KOPT-K1 (cell line): ENCODE measurements at regions not wholly inside any gene's neighbourhood (a gene's known extent, or its start where the extent isn't known, plus 50 kb on each side); places are given as distances from the start of the nearest gene placed in this dataset.
"Not testable (repeated sequence)": the region's sequence is repeated elsewhere in the genome, so short reads cannot be mapped to it uniquely, and the experiment has no call there.

ENCODE experiments used
- H3K27ac ChIP-seq: fragments of 200-600 bp; sonication (generic); 2 replicates; pipeline ENCODE4 v1.5.1; 2016; ENCODE audit warnings: antibody characterized with exemption, mild to moderate bottlenecking, low read depth, low read length; ENCODE audit not compliant: poor library complexity, severe bottlenecking
- H3K36me3 ChIP-seq: fragments of 200-600 bp; sonication (generic); 2 replicates; pipeline ENCODE4 v1.5.1; 2017; ENCODE audit warnings: antibody characterized with exemption, mild to moderate bottlenecking, low read length, moderate library complexity; ENCODE audit not compliant: insufficient read depth
- H3K9me3 ChIP-seq: fragments of 200-600 bp; sonication (generic); 2 replicates; pipeline ENCODE4 v1.5.1; 2017; ENCODE audit warnings: antibody characterized with exemption, low read length, mild to moderate bottlenecking; ENCODE audit not compliant: insufficient read depth, poor library complexity, severe bottlenecking

DNA sequence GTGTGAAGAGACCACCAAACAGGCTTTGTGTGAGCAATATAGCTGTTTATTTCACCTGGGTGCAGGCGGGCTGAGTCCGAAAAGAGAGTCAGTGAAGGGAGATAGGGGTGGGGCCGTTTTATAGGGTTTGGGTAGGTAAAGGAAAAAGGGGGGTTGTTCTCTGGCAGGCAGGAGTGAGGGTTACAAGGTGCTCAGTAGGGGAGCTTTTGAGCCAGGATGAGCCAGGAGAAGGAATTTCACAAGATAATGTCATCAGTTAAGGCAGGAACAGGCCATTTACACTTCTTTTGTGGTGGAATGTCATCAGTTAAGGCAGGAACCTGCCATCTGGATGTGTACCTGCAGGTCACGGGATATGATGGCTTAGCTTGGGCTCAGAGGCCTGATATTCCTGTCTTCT is 768.4 kb upstream of the KIRREL3 start:
- H3K27ac ChIP-seq, H3K36me3 ChIP-seq, H3K9me3 ChIP-seq: not testable (repeated sequence)

DNA sequence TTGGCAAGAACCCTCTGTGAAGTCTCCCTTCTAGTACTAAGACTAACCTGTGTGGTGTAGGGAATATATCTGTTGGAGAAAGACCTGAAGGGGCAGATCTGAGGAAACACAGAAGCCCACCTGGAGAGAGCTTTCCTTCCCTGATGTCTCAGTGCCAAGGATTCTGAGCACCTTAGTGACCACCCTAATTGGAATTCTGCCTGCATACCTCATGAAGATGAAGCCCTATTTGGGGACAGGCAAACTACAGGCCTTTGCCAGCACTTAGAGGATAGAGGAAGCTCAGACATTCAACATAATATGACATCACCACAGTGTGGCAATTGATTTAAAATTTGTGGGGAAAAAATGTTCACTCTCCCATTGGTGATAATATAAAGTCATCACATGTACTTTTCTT is 766.2 kb upstream of the KIRREL3 start:
- Histone ChIP-seq H3K27ac (no peak overlapping the region), H3K36me3 (no peaks in the 10 kb centered on the region), H3K9me3 (no peaks in the 10 kb centered on the region)

DNA sequence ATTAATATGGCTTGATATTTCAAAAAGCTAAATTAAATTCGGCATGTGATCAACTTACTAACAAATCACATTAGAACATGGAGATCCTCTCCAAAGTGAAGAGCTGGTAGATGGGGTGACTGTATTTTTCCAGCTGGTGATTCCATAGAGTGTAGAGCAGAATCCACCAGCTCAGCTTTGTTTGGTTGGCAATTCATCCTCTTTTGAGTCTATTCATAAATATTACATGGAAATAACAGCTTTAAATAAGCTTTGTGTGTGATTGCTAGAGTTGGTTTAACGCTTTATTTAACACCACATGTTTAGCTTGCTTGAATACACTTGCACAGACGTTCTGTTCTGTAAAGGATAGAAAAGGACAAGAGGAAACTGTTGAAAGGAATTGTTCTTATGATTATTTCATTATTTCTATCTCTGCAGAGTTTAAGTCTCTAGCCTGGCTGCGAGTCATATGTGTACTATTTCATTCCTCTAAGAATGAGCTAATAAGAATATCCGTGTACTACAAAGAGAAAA is 738.3 kb upstream of the KIRREL3 start:
- H3K27ac ChIP-seq = no peak overlapping the region
- no peaks in the 10 kb centered on the region for H3K9me3 ChIP-seq
- H3K36me3 ChIP-seq = no peaks in the 10 kb centered on the region

DNA sequence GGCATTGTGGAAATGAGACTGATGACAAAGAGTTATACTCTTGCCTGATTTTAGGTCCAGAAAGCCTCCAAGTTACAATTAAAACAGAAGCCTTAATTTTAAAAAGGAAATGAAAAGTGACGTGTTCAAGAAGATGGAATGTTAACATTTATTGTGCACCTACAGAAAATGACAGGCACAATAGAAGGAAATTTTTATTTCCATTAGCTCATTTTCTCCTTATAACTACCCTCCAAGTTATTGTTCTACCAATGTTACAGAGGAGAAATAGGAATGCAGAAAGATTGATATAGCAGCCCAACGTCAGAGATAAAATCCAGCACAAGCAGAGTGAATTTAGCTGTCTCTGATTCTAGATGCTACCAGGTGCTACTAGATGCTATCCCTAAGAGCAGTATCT is 736.9 kb upstream of the KIRREL3 start:
- Histone ChIP-seq H3K9me3 (no peaks in the 10 kb centered on the region), H3K36me3 (no peaks in the 10 kb centered on the region), H3K27ac (no peak overlapping the region)

DNA sequence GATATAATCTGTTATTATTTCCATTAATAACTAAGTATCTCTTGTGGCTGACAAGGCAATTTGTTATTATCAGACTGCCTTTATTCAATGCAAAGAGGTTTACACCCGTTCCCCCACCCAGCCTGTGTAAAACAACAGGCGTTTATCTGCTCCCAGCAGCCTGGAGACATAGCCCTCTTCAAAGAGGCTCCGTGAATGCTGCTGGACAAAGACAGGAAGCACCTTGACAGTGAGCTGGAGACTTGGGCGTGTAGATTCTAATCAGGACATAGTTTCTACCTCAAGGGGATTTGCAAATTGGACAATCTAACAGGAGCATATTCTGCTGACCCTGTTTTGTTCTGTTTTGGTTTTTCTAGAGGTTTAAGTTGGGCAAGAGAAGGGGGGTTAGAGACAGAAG is 733.0 kb upstream of the KIRREL3 start:
- H3K27ac ChIP-seq = peak overlapping the region; percentile 11
- H3K36me3 ChIP-seq = no peaks in the 10 kb centered on the region

DNA sequence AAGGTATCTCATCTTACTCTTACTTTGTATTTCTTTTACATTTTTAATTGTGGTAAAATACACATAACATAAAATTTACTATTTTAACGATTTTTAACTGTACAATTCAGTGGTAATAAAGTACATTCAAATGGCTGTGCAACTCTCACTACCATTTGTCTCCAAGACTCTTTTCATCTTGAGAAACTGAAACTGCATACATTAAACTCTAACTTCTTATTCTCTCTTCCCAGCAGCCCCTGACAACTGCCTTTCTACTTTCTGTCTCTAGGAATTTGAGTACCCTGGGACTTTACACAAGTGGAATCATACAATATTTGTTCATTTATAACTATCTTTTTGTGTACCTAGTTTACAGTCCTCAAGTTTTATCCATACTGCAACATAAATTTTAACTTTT is 725.8 kb upstream of the KIRREL3 start:
- no peaks in the 10 kb centered on the region for H3K9me3 ChIP-seq
- no peaks in the 10 kb centered on the region for H3K36me3 ChIP-seq
- no peak overlapping the region for H3K27ac ChIP-seq

More for the DNA sequence above, 733.0 kb upstream of the KIRREL3 start:
- H3K9me3 ChIP-seq = no peaks in the 10 kb centered on the region

DNA sequence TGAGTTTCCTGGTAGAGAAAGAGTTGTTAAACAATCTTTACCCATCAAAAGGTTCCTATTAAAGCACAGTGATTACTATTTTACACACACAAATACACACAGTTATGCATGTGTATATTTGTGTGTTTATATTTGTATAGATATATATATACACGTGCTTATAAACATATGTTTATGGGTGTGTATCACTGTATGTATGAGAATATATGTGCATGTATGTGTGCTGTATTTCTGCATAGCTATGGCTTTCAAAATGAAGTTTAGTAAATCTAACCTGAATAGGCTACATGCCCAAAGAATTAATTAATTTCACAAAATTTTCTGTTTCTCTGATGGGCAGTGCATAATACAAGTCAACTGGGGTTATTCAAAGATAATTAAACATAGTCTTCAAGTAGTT is 723.1 kb upstream of the KIRREL3 start:
- Histone ChIP-seq H3K9me3 (no peaks in the 10 kb centered on the region), H3K36me3 (no peaks in the 10 kb centered on the region), H3K27ac (no peak overlapping the region)

DNA sequence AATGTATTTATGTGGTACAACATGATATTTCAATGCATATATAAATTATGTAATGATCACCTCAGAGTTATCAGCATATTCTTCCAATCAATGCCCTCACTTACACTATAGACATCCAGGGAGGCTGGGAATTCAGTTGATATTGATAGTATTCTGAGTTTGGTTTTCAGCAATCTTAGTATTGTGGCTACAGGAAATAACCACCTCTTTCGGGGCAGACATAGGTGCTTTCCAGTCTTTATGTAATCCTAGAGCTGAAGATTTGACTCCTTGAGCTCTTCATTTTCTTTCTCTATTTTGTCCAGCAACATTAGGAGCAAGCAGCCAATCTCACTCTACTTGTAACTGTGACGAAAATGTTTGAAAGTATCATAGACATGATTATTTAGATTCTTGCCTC is 712.7 kb upstream of the KIRREL3 start:
- Histone ChIP-seq H3K27ac (no peak overlapping the region), H3K9me3 (no peaks in the 10 kb centered on the region), H3K36me3 (no peaks in the 10 kb centered on the region)

DNA sequence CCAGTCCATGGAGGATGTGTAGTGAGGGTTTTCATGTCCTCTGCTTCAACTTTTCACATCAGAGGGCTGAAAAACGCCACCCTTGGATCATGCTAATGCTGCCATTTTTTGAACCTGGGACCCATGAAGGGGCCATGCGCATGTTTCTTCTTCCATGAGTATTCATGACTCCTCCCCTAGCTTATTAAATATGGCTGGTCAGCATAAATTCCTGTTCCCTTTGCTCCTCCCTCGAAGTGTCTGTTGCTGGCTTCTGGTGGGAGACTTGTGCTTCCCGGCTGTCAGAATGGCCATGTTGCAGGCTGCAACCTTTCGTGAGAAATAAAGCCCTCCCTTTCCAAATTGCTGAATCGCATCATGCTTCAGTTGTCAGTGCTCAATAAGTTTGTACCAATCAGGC is 711.2 kb upstream of the KIRREL3 start:
- no peaks in the 10 kb centered on the region for H3K9me3 ChIP-seq
- no peaks in the 10 kb centered on the region for H3K36me3 ChIP-seq
- no peak overlapping the region for H3K27ac ChIP-seq

DNA sequence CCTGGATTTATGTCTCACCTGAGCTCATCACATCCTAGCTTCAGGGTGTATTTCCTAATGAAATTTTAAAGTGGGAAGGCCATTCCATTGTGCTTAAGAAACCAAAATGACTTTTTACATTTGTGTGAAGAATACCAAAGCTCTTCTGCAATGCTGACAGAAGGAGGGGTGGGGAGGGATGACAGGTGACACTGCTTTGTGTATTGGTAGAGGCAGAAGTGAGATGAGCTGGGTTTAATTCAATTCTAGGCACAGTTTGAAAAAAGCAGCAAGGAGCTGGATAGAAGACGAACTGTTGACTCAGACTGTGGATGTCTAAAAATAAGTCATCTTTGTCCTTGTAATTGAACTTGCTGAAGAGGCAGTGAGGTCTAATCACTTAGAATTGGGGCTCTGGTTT is 710.3 kb upstream of the KIRREL3 start:
- no peak overlapping the region for H3K27ac ChIP-seq

DNA sequence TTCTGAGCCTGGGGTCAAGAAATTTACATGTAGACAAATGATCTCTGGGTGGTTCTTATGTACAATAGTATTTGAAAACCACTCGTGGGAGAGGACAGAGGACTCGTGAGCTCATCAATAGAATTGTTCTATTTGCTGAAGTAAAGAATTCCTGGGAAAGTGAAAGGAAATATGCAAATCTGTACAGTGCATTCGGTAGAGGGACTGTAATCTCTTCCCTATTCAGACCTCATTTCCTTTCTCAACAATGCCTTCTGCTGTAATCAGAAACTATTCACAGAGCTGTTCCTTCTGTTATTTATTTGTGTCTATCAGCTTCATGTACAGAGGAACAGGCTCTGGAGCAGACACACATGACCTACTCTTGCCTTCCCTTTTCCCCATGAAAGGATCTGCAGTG is 709.4 kb upstream of the KIRREL3 start:
- Histone ChIP-seq H3K9me3 (no peaks in the 10 kb centered on the region), H3K36me3 (no peaks in the 10 kb centered on the region), H3K27ac (no peak overlapping the region)

More for the DNA sequence above, 710.3 kb upstream of the KIRREL3 start:
- H3K9me3 ChIP-seq = no peaks in the 10 kb centered on the region
- no peaks in the 10 kb centered on the region for H3K36me3 ChIP-seq

DNA sequence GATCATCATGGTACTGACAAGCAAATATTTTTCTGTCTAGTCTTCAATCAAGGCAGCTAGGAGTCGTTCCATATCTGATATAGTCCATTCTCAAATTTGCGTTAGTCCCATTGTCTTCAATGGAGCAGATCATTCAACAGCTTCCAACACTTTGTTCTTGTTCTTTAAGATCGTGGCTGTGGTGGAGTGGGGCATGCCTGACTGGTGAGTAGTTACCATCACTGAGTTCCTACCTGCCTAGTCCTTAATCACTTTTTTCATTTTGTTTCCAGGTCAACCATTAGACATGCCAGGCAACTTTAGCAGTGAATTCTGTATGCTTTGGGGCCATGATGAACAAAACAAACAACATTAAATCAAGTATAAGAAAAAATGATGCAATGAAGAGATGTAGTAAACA is 693.1 kb upstream of the KIRREL3 start:
- no peaks in the 10 kb centered on the region for H3K9me3 ChIP-seq
- no peak overlapping the region for H3K27ac ChIP-seq
- H3K36me3 ChIP-seq = no peaks in the 10 kb centered on the region

DNA sequence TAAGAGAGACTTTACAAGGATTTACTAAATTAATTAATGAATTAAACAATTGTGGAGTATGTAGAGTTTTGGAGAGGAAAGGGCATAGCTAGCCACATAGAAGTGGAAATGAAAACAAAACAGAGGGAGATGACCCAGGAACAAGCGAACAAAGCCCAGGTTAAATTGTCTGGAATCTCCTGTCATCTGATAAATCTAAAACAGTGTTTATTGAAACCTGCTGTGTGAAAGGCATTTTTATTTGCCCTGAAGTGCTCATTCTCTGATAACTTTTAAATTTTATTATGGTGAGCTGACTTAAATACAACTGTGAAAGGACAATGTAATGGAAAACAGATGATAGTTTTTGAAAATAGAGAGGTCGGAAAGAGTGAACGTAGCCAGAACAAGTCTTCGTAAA is 682.8 kb upstream of the KIRREL3 start:
- no peaks in the 10 kb centered on the region for H3K9me3 ChIP-seq
- H3K27ac ChIP-seq = no peak overlapping the region
- H3K36me3 ChIP-seq = no peaks in the 10 kb centered on the region

DNA sequence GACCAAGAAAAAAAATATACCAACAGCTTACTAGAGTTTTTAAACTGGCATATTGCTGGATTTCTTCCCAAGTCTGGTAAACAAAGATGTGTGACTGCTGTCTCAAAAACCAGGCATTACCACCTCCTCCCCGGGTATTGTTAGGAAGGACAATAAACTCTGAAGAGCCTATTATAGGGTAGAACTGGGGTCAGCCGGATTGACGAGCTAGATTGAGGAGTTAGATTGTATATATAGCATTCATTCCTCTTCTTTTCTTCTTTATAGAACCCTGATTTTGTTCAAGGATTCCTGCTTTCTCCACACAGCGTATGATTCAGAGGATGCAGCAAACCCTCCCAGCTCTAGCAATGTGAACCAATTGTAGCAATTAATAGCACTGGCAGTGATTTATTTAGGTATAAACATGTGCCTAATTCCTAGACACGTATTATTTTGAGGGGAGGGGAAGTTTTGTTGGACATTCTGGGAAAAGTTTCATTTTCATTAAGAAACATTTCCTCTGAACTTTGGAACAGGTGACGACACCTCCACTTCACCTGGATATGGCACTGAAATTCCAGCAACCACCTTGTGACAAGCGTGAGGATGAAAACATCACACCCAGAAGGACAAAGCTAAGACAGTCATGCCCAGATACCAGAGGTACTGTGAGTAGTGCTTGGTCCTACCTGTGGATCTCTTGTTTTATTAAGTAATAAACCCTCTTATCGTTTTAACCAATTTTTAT is 679.4 kb upstream of the KIRREL3 start:
- Histone ChIP-seq H3K9me3 (no peaks in the 10 kb centered on the region), H3K36me3 (no peaks in the 10 kb centered on the region), H3K27ac (no peak overlapping the region)

DNA sequence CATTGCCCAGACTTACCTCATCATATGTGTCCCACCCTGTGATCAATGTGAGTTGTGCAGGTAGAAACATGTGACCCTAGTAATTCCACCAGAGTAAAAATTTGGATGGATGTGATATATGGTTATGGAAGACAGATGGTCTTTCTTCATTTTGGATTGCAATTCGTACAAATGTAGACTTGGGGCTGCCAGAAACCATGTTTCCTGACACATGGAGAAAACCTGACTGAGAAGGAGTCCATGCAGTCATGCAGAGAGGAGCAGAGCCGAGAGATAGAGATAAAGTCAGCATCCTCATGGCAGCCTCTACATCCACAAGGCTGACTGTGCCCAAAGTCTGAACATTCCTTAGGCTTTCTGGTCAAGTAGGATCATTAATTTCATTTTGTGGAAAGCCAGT is 678.1 kb upstream of the KIRREL3 start:
- Histone ChIP-seq H3K27ac (no peak overlapping the region), H3K36me3 (no peaks in the 10 kb centered on the region), H3K9me3 (no peaks in the 10 kb centered on the region)

DNA sequence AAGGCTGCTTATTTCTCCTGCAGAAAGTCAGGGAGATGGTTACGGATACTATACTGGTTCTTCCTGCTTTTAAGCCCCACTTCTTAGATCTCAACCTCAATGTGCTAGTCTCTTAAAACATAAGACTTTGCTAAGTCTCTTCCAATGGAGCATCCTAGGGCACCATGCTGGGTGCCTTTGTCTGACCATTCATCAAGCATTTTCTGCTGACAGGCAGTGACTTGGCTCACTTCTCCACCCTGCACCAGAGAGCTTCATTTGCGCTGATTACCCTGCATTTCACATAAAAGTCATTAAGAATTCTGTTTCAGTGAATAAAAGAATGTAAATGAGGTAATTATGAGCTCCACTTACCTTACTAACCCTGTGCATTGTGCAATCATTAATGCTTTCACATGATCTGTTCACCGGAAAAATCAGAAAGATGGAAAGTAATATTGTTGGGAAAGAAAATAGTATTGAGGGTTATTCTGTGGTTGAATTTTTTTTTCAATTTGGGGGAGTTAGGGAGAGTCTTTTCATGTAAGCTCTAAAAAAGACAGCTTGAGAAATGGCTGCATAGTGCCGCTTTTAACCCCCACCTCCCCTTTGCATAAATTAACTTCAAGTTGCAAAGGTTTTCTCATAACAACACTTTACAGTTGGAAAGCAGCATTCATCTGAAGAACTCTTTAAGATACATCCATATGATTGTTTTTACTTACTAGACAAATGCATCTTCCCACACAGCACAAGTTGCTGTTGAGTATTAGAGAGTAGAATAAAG is 677.3 kb upstream of the KIRREL3 start:
- no peaks in the 10 kb centered on the region for H3K9me3 ChIP-seq
- no peaks in the 10 kb centered on the region for H3K36me3 ChIP-seq
- no peak overlapping the region for H3K27ac ChIP-seq
